ENCODE measurements at regions not wholly inside any gene's neighbourhood (a gene's known extent, or its start where the extent isn't known, plus 50 kb on each side); places are given as distances from the start of the nearest gene placed in this dataset.
"Not testable (repeated sequence)": the region's sequence is repeated elsewhere in the genome, so short reads cannot be mapped to it uniquely, and the experiment has no call there.

DNA sequence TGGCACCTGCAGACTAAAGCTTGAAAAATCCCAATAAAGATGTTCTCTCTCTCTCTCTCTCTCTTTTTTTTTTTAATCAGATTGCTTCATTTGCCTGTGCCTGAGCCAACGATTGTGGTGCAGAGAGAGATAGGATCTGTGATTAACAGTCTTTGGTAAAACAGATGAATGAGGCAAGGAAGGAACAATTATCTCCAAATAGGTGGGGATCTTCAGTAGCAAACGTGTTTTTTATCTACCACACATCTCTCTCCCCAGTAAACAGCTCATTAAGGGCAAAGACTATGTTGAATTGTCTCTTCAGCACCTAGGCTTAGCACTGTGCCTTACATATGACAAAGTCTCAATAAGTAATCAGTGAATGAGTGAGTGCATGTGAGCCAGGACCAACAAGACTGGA is 96.3 kb downstream of the SMIM20 start:
- H3K36me3 Mint-ChIP-seq: peaks cover 2% of the 10 kb centered on the region
- H3K27me3 Mint-ChIP-seq: peaks cover 17% of the 10 kb centered on the region
- H3K9me3 Mint-ChIP-seq: peaks cover 1 to 4% (median 4%) of the 10 kb centered on the region in 3 donors
- peak overlapping the region in 1 of 4 donors; percentile 9 for H3K4me3 Mint-ChIP-seq
- no peaks in the 10 kb centered on the region for H3K4me1 Mint-ChIP-seq
- no peak overlapping the region for H3K27ac Mint-ChIP-seq

DNA sequence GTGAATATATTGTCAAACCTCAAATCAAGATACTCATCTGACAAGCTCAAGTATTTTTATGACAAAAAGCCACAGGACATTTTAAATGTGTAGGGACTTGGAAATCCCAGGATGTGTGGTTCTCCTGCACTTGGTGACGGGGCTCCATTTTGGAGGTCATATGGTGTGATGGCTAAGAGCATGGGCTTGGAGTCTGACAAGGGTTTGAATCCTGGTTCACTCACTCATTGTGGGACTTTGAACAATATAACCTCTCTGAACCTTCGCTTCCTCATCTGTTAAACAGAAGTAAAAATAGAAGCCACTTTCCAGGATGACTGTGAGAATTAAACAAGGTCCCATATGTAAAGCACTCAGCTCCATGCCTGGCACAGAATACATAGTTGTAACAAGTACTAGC is 99.6 kb downstream of the SMIM20 start:
- Mint-ChIP-seq H3K36me3 (peaks cover 2% of the 10 kb centered on the region), H3K4me1 (no peaks in the 10 kb centered on the region), H3K27me3 (peaks cover 17% of the 10 kb centered on the region), H3K9me3 (peaks cover 1 to 4% (median 3%) of the 10 kb centered on the region in 3 donors), H3K4me3 (no peak overlapping the region), H3K27ac (no peak overlapping the region)

DNA sequence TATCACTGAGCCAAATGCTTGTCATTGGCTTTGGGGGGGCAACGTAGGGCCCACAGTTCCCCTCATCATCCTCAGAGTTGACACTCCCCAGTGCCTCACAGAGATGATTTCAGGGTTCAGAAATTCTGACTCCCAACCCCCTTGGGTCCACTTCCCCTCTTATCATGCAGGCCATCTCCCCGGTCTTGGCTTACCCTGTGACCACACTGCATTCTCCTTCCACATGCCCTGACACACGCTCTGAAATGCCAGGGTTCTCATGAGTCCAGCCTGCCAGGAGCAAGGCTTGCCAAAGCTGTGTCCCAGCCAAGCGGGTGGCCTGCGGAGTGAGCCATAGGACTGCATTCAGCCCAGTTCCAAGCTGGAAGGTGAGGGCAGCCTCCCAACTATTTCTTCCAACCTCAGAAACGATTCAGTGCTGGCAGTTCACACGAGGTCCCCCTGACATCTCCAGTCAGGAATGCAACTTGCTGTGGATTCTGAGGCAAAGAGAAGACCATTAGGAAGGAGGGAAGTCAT is 101.2 kb downstream of the SMIM20 start:
- Mint-ChIP-seq H3K9me3 (peaks cover 0 to 2% (median 0%) of the 10 kb centered on the region in 3 donors), H3K4me3 (no peak overlapping the region), H3K27me3 (peaks cover 18% of the 10 kb centered on the region), H3K27ac (no peak overlapping the region), H3K4me1 (peaks cover 0 to 2% (median 0%) of the 10 kb centered on the region in 3 donors), H3K36me3 (peaks cover 2% of the 10 kb centered on the region)

DNA sequence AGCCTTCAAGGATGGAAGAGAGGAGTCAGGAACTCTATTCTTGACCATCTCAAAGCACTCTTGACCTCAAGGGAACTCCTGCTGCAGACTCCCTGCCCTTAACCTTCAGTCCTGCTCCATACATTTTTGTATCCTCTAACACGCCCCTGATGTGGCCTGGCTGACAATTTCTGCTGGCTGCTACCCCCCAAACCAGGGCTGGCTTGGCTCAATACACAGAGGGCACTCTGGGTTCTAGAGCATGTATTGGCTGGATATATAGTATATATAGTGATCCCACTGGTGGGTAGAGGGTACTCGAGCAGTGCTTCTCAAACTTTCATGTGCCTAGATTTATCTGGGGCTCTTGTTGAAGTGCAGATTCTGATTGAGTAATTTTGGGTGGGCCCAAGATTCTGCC is 101.9 kb downstream of the SMIM20 start:
- Mint-ChIP-seq H3K36me3 (peaks cover 2% of the 10 kb centered on the region), H3K27ac (no peak overlapping the region), H3K4me3 (no peak overlapping the region), H3K27me3 (peaks cover 15% of the 10 kb centered on the region), H3K9me3 (no peaks in the 10 kb centered on the region), H3K4me1 (peaks cover 0 to 3% (median 0%) of the 10 kb centered on the region in 3 donors)

DNA sequence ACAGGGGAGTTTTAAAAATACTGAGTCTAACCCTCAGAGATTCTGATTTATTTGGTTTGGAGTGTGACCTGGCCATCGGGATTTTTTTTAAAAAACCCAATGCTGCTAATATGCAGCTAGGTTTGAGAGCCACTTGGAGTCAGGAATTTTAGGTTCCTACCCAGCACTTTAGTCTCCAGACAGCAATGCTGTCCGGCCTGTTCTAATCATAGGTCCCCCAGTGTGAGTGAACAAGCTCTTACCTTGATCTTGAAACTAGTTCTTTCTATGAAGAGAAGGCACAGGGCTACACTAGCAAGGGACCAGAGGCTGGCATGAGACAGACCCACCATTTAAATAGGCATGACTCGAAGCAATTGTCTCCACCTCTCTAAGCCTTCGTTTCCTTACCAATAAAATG is 103.5 kb downstream of the SMIM20 start:
- H3K9me3 Mint-ChIP-seq: peaks cover 0 to 2% (median 0%) of the 10 kb centered on the region in 3 donors
- H3K27me3 Mint-ChIP-seq: peaks cover 14% of the 10 kb centered on the region
- H3K4me3 Mint-ChIP-seq: no peak overlapping the region
- H3K27ac Mint-ChIP-seq: no peak overlapping the region
- peaks cover 0 to 3% (median 0%) of the 10 kb centered on the region in 3 donors for H3K4me1 Mint-ChIP-seq
- peaks cover 2% of the 10 kb centered on the region for H3K36me3 Mint-ChIP-seq

DNA sequence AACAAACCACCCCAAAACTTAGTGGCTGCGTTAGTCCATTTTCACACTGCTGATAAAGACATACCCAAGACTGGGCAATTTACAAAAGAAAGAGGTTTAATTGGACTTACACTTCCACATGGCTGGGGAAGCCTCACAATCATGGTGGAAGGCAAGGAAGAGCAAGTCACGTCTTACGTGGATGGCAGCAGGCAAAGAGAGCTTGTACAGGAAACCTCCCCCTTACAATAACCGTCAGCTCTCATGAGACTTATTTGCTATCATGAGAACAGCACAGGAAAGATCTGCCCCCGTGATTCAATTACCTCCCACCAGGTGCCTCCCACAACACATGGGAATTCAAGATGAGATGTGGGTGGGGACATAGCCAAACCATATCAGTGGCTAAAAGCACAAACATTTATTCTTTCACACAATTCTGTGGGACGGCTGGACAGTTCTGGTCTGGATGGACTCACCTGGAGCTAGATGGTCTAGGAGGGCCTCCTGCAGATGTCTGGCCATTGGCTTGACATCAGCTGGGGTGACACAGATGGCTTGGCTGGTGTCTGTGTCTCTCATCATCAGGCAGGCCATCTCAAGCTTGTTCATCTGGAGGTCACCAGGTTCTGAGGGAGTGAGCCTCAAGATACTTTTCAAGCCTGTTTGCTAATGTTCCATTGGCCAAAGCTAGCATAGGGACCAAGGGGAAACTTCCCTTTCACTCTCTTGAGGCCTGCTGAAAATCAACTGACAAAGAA is 104.1 kb downstream of the SMIM20 start:
- H3K4me3 Mint-ChIP-seq, H3K27ac Mint-ChIP-seq, H3K36me3 Mint-ChIP-seq, H3K4me1 Mint-ChIP-seq, H3K9me3 Mint-ChIP-seq: not testable (repeated sequence)
- peaks cover 14% of the 10 kb centered on the region for H3K27me3 Mint-ChIP-seq

DNA sequence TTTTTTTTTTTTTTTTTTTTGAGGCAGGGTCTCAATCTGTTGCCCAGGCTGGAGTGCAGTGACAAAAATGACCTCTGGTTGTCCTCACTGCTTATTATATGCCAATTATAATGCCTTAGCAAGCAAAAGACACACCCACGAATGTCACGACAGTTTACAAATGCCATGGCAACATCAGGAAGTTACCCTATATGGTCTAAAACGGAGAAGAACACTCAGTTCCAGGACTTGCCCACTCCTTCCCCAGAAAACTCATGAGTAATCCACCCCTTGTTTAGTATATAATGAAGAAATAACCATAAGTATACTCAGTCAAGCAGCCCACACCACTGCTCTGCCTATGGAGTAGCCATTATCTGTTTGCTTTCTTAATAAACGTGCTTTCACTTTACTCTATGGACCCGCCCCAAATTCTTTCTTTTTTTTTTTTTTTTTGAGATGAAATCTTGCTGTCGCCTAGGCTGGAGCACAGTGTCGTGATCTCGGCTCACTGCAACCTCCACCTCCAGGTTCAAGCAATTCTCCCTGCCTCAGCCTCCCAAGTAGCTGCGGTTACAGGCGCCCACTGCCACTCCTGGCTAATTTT is 106.2 kb downstream of the SMIM20 start:
- H3K4me1 Mint-ChIP-seq: peaks cover 0 to 3% (median 0%) of the 10 kb centered on the region in 3 donors
- peaks cover 10% of the 10 kb centered on the region for H3K27me3 Mint-ChIP-seq
- no peaks in the 10 kb centered on the region for H3K36me3 Mint-ChIP-seq
- H3K4me3 Mint-ChIP-seq: peak overlapping the region in 1 of 4 donors; percentile 58
- H3K9me3 Mint-ChIP-seq: peaks cover 0 to 2% (median 0%) of the 10 kb centered on the region in 3 donors
- H3K27ac Mint-ChIP-seq: no peak overlapping the region

DNA sequence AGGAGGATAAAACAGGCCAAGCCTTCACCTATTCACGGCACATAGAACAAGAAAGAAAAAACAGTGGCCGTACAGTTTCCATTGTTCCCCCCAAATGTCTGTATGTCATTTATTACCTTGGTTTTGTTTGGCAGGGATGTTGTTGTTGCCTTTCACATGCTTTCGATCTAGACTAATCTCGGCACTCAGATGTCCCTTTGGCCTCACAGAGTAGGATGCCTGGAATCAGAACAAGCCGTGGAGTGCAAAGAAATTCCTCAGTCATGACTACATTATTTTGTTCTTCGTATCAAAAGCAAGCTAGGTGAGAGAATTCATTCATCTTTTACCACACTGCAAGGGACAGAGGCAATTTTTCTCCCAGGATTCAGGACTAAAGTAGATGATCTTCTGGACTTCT is 106.9 kb downstream of the SMIM20 start:
- H3K4me1 Mint-ChIP-seq: peaks cover 0 to 3% (median 0%) of the 10 kb centered on the region in 3 donors
- no peaks in the 10 kb centered on the region for H3K36me3 Mint-ChIP-seq
- peaks cover 10% of the 10 kb centered on the region for H3K27me3 Mint-ChIP-seq
- no peak overlapping the region for H3K27ac Mint-ChIP-seq
- H3K4me3 Mint-ChIP-seq: no peak overlapping the region
- peaks cover 0 to 2% (median 0%) of the 10 kb centered on the region in 3 donors for H3K9me3 Mint-ChIP-seq

DNA sequence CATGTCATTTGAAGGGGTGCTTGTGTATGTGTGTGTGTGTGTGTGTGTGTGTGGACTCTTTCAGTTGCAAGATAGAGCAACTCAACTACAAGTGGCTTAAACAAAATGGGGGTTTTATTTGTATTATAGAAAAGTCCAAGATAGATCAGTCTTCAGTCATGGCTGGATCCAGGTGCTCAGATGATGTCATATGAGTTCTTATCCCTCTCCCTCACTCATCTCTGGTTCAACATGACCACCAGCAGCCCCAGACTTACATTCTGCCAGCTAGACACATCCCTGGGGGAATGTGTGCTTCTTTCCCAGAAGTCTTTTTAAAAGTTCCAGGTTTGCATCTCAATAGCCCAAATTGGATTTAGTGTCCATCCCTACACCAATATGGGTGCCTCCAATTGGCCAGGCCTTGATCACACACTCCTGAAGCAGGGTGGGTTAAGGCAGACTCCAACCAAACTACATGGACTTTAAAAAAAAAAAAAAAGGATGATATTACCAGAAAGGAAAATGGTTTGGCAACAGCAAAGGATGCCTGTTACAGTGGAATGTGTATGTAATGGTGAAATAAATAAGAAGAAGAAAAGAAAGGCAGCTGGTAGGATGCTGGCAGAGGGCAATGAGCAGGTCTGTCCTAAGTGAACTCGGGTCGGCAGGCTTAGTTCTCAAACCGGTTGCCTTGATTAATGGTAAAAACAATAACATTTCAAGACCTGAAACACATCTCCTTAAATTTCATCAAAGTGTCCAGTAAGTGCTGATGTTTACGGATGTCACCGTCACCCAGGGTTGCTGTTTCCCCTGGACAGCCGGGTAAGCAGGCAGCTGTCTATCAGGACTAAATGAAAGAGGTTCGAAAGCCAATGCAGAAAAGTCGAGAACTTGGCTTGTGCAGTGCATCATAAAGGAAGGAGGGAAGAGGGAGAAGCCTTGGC is 107.7 kb downstream of the SMIM20 start:
- H3K27me3 Mint-ChIP-seq: peaks cover 10% of the 10 kb centered on the region
- peak overlapping the region in 1 of 3 donors; percentile 20 for H3K27ac Mint-ChIP-seq
- no peak overlapping the region for H3K4me3 Mint-ChIP-seq

DNA sequence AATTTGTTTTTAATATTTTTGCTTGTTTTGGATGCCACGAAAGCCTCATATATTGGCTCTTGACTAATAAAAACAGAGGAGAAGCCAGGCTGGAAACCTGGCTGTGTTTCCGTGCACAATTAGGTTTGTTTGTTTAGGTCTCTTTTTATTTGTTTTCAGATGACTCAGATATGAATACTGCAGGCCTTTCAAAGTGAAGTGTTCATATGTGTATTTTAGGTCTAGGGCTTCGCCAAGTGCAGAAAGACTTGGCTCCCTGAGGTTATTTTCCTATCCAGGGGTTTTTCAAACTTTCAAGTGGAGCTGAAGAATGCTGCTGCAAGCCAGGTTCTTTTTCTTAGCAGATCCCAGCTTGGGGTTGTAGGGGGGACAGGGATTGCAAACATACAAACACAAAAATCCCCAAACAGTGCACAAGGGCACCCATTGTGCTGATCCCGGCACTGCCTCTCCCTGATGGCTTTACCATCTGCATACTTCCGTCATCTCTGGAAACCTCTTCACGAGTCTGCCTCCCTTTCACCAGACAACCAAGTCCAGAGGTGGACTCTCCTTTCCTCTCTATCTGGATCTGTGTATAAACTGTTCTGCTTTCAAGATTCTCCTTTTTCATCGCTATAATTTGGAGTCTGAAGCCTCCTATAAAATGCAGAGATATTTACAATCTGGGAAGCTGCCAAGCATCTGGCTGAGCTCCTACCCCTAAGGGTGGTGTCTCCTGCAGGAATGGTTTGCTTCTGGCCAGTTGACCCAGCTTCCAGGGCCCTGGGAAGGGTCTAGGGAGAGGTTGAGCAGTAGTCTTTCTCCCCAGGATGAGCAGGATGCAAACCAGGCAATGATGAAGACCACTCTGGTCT is 108.6 kb downstream of the SMIM20 start:
- Mint-ChIP-seq H3K4me3 (no peak overlapping the region), H3K27me3 (peaks cover 11% of the 10 kb centered on the region), H3K36me3 (no peaks in the 10 kb centered on the region), H3K9me3 (peaks cover 0 to 2% (median 0%) of the 10 kb centered on the region in 3 donors), H3K27ac (no peak overlapping the region), H3K4me1 (peaks cover 0 to 3% (median 0%) of the 10 kb centered on the region in 3 donors)

More for the DNA sequence above, 107.7 kb downstream of the SMIM20 start:
- Mint-ChIP-seq H3K4me1 (peaks cover 0 to 3% (median 0%) of the 10 kb centered on the region in 3 donors), H3K36me3 (no peaks in the 10 kb centered on the region), H3K9me3 (peaks cover 0 to 2% (median 0%) of the 10 kb centered on the region in 3 donors)

DNA sequence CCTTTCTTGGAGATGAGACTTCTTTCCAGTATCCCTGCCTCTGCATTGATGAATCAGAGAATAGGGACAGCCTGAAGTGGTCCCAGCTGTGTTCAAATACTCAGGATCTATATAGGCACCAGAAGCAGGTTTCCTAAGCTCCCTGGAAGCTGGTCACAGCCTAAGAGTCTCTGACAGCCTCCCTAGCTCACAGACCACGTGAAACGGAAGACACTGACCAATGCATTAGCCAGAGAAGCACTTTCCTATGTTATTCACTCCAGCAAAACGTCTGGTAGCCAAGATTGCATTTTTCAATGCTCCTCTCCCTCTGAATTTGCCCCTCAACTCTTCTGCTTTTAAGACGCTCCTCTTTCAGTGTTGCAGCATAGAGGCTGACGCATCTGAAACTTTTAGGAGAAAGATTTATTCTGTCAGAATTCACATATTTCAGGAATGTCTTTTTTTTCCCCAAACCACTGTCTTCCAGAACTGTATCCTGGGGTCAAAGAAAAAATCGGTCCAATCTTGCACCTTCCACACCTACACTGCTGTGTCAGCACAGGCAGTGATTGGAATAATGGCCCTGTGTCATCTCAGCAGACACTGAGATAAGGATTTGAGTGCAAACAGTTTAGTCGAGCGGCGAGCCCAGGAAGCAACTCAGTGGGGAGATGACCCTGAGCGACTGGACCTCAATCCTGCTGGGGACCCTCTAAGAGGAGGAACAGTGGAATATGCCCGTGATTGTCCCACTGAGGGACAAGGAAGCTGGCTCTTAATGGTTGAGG is 109.4 kb downstream of the SMIM20 start:
- H3K36me3 Mint-ChIP-seq: no peaks in the 10 kb centered on the region
- H3K9me3 Mint-ChIP-seq: peaks cover 0 to 2% (median 0%) of the 10 kb centered on the region in 3 donors
- peaks cover 0 to 3% (median 0%) of the 10 kb centered on the region in 3 donors for H3K4me1 Mint-ChIP-seq
- no peak overlapping the region for H3K4me3 Mint-ChIP-seq
- H3K27ac Mint-ChIP-seq: no peak overlapping the region
- H3K27me3 Mint-ChIP-seq: peaks cover 12% of the 10 kb centered on the region

DNA sequence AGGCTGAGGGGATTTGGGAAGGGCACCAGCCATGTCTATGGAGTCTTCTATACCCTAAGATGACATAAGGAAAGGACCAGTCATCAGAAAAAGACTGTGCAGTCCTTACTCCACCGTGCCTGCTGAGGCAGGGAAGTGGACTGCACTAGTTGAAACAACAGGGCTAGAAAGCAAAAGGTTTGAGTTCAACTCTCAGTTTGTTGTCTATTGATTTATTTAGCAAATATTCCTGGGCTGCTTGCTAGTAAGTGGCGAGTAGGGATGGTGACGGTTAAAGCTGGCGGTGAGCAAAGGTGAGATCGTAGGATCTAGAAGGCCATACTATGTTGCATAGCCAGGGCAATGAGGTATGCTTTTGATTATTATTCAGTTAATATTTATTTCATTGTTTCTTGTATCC is 110.1 kb downstream of the SMIM20 start:
- no peak overlapping the region for H3K27ac Mint-ChIP-seq
- peaks cover 0 to 5% (median 0%) of the 10 kb centered on the region in 3 donors for H3K4me1 Mint-ChIP-seq
- H3K36me3 Mint-ChIP-seq: no peaks in the 10 kb centered on the region
- H3K4me3 Mint-ChIP-seq: no peak overlapping the region
- peaks cover 0 to 2% (median 0%) of the 10 kb centered on the region in 3 donors for H3K9me3 Mint-ChIP-seq
- peaks cover 12% of the 10 kb centered on the region for H3K27me3 Mint-ChIP-seq

DNA sequence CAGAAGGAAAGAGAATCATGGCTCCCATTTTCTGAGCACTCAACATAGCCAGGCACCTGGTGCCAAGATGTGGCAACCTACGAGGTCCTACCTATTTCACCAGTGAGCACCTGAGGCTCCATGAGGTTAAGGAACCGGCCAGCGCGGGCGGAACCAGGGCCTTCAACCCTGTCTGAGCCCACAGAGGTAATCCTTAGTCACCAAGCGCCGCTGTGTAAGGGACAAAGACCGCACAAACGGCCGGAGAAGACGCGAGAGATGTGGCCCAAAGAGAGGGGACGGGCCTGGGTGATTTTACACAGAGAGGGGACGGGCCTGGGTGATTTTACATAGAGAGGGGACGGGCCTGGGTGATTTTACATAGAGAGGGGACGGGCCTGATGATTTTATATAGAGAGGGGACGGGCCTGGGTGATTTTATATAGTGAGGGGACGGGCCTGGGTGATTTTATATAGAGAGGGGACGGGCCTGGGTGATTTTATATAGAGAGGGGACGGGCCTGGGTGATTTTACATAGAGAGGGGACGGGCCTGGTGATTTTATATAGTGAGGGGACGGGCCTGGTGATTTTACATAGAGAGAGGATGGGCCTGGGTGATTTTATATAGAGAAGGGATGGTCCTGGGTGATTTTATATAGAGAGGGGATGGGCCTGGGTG is 114.2 kb downstream of the SMIM20 start:
- no peak overlapping the region for H3K27ac Mint-ChIP-seq
- peaks cover 3% of the 10 kb centered on the region for H3K36me3 Mint-ChIP-seq
- H3K4me3 Mint-ChIP-seq: peak overlapping the region in 1 of 4 donors; percentile 4
- H3K4me1 Mint-ChIP-seq: peaks cover 3 to 6% (median 4%) of the 10 kb centered on the region in 3 donors
- peaks cover 13% of the 10 kb centered on the region for H3K27me3 Mint-ChIP-seq
- H3K9me3 Mint-ChIP-seq: no peaks in the 10 kb centered on the region

All from IgD-negative memory B cell (primary cell).